ENCODE measurements at regions not wholly inside any gene's neighbourhood (a gene's known extent, or its start where the extent isn't known, plus 50 kb on each side); places are given as distances from the start of the nearest gene placed in this dataset.

DNA sequence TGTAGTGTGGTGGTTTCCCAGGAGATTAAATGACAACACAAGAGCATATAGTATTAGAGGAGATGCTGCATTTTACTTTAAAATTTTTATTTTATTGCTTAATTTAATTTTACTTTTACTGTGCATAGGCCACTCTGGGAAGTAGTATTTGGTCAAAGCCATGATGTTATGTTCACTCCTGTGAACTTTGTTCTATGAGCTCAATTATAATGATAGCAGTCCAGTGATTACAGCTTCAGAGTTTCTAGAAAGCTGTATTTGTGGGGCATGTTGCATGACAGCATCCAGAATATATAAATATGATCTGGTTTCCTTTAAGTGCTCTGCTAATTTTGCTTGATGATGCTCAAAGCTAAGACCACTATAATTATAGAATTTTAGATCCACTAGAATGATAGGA, 338.6 kb downstream of the NSUN3 start:
- TF ChIP-seq, protein P1, sequence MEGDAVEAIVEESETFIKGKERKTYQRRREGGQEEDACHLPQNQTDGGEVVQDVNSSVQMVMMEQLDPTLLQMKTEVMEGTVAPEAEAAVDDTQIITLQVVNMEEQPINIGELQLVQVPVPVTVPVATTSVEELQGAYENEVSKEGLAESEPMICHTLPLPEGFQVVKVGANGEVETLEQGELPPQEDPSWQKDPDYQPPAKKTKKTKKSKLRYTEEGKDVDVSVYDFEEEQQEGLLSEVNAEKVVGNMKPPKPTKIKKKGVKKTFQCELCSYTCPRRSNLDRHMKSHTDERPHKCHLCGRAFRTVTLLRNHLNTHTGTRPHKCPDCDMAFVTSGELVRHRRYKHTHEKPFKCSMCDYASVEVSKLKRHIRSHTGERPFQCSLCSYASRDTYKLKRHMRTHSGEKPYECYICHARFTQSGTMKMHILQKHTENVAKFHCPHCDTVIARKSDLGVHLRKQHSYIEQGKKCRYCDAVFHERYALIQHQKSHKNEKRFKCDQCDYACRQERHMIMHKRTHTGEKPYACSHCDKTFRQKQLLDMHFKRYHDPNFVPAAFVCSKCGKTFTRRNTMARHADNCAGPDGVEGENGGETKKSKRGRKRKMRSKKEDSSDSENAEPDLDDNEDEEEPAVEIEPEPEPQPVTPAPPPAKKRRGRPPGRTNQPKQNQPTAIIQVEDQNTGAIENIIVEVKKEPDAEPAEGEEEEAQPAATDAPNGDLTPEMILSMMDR (IDR thresholded peaks at IDR 0.05; ENCODE audit: insufficient read depth, low read depth, low read length): no peak
- TF ChIP-seq EZH2 (IDR thresholded peaks at IDR 0.05; ENCODE audit: insufficient read depth, low read length): no peak

Measured in astrocyte (in vitro differentiated cells and primary cell).